HK-2 (cell line): ENCODE measurements at regions not wholly inside any gene's neighbourhood (a gene's known extent, or its start where the extent isn't known, plus 50 kb on each side); places are given as distances from the start of the nearest gene placed in this dataset.

Experiments
- DNase-seq: peaks from one replicate; pipeline ENCODE4 v3.0.0-alpha.2; 2018; ENCODE audit not compliant: unreplicated experiment

DNA sequence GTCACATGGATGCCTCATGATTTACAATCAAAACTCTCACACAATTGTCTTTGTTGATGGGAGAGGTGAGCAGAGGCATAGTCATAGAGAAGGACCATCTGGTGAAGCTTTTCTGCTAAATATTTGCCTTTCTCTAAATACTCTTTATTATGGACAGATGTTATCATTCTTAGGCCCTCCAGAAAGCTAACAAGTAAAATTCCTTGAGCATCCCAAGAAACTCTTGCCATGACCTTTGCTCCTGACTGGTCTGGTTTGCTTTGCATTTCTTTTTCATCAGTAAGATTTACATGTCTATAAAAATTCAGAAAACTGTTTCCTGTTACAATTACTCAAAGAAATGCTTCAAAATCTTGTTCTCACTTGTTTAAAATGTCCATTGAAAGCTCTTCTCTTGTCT lies 1336.6 kb upstream of the CDH8 start:
- DNase-seq, result no peak

DNA sequence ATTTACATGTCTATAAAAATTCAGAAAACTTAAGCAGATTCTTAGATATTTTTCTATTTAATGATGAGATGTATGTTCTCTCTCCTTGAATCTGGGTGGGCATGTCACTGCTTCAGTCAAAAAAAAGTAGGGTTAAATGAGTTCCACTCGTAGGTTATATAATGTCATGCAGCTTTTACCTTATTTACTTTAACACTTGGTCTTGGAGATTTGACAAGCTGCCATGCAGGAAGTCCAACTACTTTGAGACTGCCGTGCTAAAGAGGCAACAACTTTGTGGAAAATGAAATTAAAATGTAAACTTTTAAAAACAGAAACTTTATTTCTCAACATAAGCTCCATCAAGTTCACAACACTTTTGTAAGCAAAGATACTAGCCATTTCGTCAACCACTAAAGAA lies 1336.0 kb upstream of the CDH8 start:
- DNase-seq, result no peak

DNA sequence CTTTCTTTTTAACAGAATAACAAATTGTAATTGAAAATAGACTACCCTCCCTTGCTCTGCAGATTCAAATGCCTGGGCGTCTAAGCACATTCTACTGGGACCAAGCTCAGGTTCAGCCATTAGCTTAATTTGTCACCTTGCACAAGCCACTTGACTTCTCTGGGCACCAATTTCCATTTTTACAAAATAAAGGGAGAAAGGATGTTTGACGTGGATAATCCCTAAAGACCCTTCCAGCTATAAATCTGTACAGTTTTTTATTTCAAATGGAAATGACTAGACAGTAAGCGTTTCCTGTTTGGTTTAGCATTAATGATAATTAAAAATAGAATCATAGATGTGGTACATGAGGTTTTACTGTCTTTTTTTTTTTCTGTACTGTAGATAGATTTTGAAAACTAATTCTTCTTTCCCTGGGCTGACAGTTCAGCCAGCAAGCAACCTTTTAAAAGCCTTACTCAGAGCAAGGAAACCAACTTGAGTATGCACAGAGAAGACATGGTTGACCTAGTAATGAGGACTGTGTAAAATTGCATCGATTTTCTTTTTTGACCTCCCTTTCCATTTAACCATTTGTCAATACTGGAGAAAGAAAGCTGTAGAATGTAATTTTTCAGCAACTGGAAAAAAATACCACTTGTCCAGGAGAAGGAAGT lies 1329.5 kb upstream of the CDH8 start:
- no peak for DNase-seq

- no peak for DNase-seq
Measured at GRCh38 chr16:63363738-63364137, 1327.5 kb upstream of the CDH8 start.

DNA sequence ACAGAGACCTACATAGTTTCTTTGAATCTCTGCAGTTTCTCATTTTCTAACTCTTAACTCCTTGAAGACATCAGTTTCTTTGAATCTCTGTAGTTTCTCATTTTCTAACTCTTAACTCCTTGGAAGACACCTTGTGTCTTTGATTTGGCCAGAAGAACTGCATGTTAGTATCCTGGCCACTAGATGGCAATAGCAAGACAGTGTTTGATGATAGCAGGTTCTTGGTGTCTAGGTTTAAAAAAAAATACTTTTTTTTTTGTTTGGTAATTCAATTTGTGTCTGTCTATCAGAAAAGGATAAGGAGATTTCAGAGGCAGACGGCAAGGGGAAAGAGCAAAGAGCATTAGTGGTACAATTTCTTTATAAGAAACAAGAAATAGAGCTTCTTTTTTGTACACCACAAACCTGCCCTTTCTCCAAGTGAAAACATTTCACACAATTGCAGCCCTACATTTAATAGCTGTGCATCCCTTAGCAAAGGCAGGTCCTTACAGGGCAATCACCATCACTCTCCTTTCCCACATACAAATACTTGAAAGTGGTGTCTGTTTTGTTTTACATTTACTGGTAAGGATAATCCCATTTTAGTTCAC lies 1324.9 kb upstream of the CDH8 start:
- DNase-seq, result no peak

- no peak for DNase-seq
Measured at GRCh38 chr16:63349961-63350360, 1313.7 kb upstream of the CDH8 start.

DNA sequence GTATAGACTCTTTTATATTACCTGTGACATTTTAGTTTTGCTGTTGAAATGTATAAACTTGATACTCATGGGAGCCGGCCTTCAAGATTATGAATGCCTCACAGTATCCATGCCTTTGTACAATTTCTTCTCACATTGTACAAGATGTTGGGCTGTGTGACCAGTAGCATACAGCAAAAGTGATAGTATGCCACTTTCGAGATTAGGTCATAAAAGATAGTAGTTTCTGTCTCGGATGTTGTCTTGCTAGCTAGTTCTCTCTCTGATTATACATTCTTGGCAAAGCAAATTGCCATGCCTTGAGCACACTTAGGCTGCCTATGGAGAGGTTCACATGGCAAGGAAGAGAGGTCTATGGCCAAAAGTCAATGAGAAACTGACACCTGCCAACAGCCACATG lies 1309.8 kb upstream of the CDH8 start:
- DNase-seq, result no peak

DNA sequence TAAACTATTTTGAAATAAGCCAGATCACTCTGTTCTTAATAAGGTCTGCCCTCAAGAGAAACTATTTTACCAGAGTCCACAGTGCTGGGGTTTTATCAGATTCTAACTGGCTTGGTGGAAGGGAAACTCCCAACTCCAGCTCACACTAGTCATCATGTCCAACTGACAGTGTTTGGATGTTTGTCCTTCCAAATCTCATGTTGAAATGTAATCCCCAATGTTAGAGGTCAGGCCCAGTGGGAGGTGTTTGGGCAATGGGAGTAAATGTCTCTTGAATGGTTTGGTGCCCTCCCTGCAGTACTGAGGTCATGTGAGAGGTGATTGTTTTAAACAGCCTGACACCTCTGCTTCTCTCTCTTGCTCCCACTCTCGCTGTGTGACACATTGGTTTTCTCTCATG lies 1301.0 kb upstream of the CDH8 start:
- no peak for DNase-seq

GRCh38 chr16:63331111-63331510 lies 1294.9 kb upstream of the CDH8 start:
- DNase-seq, result no peak

DNA sequence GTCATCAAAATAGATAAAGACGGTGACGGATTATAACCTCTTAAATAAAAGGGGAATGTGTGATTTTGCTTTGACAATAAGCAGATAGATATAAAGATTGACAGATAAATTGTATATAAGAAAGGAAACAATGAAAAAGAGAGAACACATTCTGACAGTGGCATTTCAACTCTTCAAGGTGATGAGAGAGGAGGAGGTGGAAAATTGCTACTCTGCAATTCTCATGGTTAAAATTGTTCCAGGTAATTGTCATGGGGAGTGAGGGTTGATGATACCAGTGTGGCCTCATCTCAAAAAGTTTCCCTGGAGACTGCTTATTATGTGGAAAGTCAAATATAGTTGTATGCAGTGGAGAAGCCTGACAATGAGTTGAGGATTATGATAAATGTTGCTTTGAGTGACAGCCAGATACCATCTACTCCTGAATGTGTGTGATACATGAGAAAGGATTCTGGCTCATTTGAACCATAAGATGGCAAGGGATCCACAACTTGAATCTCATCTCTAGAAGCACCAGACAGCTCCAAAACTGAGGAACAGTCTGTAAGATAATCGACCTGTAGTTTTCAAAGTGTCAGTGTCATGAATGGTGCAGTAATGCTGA lies 1290.6 kb upstream of the CDH8 start:
- DNase-seq, result no peak

DNA sequence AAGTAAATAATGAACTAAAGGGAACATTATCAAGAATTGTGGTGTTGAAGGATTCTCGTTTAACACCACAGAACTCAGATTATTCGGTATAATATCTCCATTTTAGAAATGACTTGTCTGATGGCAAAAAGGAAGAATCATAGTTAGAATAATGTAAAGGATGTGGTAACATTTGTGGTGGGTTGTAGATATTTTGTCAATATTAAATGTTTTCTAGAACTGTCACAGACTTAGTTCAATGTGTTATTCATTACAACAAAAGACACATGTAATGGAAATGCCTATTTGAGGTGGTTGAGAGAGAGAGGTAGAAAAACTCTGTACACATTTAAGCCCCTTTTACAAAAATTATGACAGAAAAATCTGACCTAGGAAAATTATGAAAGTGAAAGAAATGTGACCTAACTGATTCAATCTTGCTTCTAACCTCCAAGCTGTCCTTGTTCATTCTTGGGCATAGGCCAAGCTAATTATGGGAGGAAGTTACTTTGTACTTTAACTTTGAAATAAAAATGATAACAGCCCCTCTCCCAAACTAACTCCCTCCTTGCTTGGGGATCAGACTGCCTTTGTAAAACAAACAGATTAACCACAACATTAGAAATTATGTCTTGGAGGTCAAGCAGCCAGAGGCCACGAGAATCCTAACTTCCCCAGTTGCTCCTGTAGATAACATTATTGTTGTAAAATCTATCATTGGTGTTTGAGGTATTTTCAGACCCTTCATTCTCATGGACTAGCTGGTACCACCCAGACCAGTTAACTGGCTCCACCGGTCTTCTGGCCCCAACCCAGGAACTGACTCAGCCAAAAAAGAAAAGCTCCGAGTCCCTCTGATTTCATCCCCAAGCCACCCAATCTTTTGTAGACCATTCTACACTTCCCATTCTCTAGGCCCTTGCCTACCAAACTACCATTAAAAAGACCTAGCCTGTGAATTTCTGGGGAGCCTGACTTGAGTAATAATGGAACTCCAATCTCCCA lies 1287.8 kb upstream of the CDH8 start:
- DNase-seq, result no peak

GRCh38 chr16:63323055-63323454 lies 1286.8 kb upstream of the CDH8 start:
- DNase-seq, result no peak

DNA sequence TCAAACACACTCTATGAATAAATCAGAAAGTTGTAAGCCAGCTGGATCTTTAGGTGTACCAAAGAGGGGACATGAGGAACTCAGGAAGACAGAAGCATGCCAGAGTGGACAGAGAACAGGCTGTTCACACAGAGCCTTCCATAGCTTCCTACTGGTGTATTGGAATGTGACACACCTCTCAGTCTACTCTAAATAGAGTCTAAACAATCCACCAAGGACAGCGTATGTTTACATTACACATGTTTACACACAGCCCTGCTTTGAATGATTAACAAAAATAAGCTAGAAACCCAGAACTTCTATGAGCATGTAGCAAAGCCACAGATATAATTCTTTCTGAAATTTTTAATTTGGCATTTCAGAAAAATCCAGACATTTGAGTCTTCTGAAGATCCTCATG lies 1279.0 kb upstream of the CDH8 start:
- DNase-seq, result no peak

- DNase-seq, result no peak
Measured at GRCh38 chr16:63312346-63312745, 1276.1 kb upstream of the CDH8 start.

DNA sequence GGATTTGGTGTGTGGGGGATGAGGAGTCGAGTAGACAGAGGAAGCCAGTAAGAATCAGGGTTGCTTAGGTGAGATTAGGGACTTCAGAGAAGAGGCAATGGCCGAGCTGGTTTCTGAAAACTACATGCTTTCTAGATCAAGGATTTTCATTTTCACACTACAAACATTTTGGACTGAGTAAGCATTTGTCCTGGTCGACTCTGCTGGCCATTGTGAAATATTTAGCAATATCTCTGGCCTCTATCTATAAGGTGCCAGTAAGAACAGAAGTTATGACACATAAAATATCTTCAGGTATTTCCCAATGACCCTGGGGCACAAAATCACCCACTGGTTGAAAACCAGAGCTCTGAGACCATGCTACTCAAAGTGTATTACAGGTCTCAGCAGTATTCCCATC lies 1275.1 kb upstream of the CDH8 start:
- no peak for DNase-seq

DNA sequence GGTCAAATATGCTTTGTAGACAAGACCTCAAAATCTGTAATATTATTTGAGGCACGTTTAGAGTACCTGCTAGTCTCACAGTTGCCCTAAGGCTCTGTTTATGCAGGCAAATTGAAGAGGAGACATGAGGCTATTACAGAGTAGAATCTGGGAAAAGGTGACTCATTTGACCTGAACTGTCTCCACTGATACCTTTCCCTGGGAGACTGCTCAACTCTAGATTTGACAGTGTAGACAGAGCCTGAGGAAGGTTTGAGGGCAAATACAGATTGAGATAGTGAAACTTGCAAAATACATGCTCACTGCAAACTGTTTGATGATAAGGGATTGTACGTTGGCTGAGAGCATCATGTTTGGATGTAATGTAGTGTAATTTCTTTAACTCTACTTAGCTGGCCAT lies 1266.6 kb upstream of the CDH8 start:
- DNase-seq, result no peak

GRCh38 chr16:63301349-63301748 lies 1265.1 kb upstream of the CDH8 start:
- DNase-seq, result no peak

- no peak for DNase-seq
Measured at GRCh38 chr16:63298993-63299392, 1262.8 kb upstream of the CDH8 start.

DNA sequence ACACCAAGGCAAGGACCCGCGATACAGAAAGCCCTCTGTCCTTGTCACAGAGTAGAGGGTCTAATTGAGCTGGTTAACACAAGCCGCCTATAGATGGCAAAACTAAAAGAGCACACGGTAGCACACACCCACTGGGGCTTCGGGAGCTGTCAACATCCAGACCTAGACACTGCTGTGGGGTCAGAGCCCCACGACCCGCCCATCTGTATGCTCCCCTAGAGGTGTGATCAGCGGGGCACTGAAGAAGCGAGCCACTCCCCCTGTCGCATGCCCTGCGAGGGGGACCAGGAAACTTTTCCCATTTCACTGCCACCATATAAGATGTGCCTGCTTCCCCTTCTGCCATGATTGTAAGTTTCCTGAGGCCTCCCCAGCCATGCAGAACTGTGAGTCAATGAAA lies 1255.8 kb upstream of the CDH8 start:
- DNase-seq, result no peak

GRCh38 chr16:63289834-63290460 lies 1253.7 kb upstream of the CDH8 start:
- DNase-seq, result peak; percentile 29

GRCh38 chr16:63287401-63287800 lies 1251.2 kb upstream of the CDH8 start:
- DNase-seq, result no peak

GRCh38 chr16:63283721-63284120 lies 1247.5 kb upstream of the CDH8 start:
- DNase-seq, result no peak
